ENCODE measurements at regions not wholly inside any gene's neighbourhood (a gene's known extent, or its start where the extent isn't known, plus 50 kb on each side); places are given as distances from the start of the nearest gene placed in this dataset.

- TF ChIP-seq POLR2A (IDR thresholded peaks at IDR 0.05; ENCODE audit: low read length) (no peak), GATA1 (IDR thresholded peaks at IDR 0.05; ENCODE audit: low read depth, low read length) (no peak)
Observed at GRCh38 chr1:119251751-119252150, 111.3 kb upstream of the WARS2 start.
